ENCODE measurements at regions not wholly inside any gene's neighbourhood (a gene's known extent, or its start where the extent isn't known, plus 50 kb on each side); places are given as distances from the start of the nearest gene placed in this dataset.

DNA sequence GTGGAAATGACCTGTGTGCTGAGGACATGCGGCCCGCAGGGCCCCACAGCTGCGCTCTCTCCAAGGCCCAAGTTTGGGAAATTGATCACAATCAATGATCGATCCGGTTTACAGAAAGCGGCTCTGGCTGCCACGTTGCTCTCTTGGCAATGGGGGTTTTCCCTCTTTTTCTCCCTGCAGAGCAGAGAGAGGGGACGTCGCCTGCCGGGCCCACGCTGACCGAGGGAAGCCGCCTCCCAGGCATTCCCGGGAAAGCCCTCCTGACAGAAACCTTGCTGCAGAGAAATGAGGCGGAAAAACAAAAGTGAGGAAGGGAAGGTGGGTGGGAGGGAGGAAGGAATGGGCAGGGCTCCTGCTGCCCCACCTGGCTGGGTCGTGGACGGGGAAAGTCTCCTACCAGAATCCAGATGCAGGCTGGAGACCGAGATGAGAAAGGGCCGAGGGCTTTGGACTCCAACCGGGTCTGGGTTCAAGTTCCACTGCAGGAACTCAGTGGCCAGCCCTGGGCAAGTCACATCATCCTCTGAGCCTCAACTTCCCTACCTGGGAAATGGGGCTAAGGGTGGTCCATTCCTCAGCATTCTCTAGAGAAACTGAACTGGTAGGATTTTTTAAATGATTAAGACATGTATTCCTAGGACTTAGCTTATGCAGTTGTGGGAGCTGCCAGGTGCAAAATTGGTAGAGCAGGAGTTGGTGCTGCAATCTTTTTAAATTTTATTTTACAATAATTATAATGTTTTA is 75.5 kb downstream of the PHETA1 start:
- 75% methylated on average over 20 of the region's 20 CpGs for WGBS
- no peaks in the 10 kb centered on the region for H3K4me1 ChIP-seq (ENCODE audit: control insufficient read depth, insufficient read depth, low read length)
- DNase-seq, result no peak

DNA sequence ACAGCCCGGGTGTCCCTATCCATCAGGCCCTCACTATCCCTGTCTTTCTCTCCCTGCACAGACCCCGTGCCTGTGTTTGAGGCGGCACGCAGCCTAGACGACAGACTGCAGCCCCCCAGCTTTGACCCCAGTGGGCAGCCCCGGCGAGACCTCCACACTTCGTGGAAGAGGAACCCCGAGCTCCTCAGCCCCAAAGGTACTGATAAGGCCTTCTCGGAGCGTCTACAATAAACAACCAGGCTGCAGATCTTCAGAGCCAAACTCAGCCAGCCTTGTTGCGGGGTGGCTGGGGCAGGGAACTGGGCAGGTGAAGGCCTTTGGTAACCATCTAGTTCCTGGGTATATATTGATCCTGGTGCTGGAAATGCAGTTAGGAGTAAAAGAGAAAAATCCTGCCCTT is 77.5 kb downstream of the PHETA1 start:
- Histone ChIP-seq H3K27ac (ENCODE audit: low read length) (no peak overlapping the region), H3K9me3 (ENCODE audit: control insufficient read depth, low read length) (no peaks in the 10 kb centered on the region), H3K4me3 (ENCODE audit: low read length) (no peak overlapping the region), H3K27me3 (ENCODE audit: control insufficient read depth, insufficient read depth) (no peaks in the 10 kb centered on the region), H3K4me1 (ENCODE audit: control insufficient read depth, insufficient read depth, low read length) (no peaks in the 10 kb centered on the region)
- intact Hi-C loops (cut with DNase I), result loop anchor here in 2 of 4 donors (10.0 kb wide), 1 partner anchor 267 kb away; no protein-coding TSS in a partner anchor
- DNase-seq (no peak), ATAC-seq (no peak)
- WGBS, result 79% methylated on average over 12 of the region's 12 CpGs

More for the DNA sequence above, 75.5 kb downstream of the PHETA1 start:
- no peak overlapping the region for H3K27ac ChIP-seq (ENCODE audit: low read length)
- H3K9me3 ChIP-seq (ENCODE audit: control insufficient read depth, low read length), result no peaks in the 10 kb centered on the region
- no peak for ATAC-seq
- no peak overlapping the region for H3K4me3 ChIP-seq (ENCODE audit: low read length)
- H3K27me3 ChIP-seq (ENCODE audit: control insufficient read depth, insufficient read depth), result no peaks in the 10 kb centered on the region
- intact Hi-C loops (cut with DNase I), result loop anchor here in 2 of 4 donors (10.0 kb wide), 1 partner anchor 269 kb away; no protein-coding TSS in a partner anchor

DNA sequence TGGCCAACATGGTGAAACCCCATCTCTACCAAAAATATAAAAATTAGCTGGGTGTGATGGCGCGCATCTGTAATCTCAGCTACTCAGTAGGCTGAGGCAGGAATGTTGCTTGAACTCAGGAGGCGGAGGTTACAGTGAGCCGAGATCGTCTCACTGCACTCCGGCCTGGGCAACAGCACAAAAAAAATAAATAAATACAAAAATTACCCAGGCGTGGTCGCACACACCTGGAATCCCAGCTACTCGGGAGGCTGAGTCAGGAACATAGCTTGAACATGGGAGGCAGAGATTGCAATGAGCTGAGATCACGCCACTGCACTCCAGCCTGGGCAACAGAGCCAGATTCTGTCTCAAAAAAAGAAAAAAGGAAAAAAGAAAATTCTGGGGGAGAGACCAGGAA is 80.1 kb downstream of the PHETA1 start:
- Histone ChIP-seq H3K27ac (ENCODE audit: low read length) (no peak overlapping the region), H3K4me1 (ENCODE audit: control insufficient read depth, insufficient read depth, low read length) (no peaks in the 10 kb centered on the region), H3K27me3 (ENCODE audit: control insufficient read depth, insufficient read depth) (no peaks in the 10 kb centered on the region), H3K4me3 (ENCODE audit: low read length) (no peak overlapping the region), H3K9me3 (ENCODE audit: control insufficient read depth, low read length) (no peaks in the 10 kb centered on the region)
- DNase-seq (no peak), ATAC-seq (no peak)
- intact Hi-C loops (cut with DNase I), result no loop called here
- 87% methylated on average over 10 of the region's 10 CpGs for WGBS

DNA sequence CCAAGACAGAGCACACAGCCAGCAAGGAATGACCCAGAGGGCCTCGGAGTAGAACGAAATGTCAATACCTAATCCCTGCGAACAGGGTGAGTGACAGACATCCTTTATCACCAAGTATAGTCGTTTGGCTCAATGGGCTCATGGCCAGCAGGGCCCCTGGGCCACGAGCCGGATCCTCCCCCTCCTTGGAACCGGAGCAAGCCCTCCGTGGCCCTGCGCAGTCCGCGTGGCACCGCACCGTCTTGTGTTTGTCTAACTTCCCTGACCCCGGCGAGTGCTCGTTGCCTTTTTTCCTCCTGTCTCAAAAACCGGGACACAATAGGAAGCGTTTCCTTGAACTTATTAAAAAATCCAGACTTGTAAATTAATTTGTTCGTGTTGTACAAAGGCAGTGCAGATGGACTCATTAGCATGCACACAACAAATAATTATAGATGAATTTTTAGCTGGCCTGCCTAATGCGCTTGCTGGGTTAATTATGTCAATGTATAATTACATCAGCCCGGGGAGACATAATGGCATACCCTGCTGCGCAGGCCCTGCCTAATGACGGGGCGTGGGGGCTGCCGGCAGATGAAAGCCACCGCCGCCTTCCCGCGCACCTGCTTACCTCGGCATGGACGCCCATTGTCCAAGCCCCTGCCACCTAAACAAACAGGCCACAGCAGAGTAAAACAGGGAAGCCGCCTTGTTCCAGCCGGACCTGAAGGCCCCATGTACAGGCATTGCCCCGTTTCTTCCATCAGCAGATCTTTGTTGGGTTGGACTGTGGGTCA is 81.6 kb downstream of the PHETA1 start:
- Histone ChIP-seq H3K4me3 (ENCODE audit: low read length) (no peak overlapping the region), H3K27me3 (ENCODE audit: control insufficient read depth, insufficient read depth) (no peaks in the 10 kb centered on the region), H3K4me1 (ENCODE audit: control insufficient read depth, insufficient read depth, low read length) (no peaks in the 10 kb centered on the region), H3K9me3 (ENCODE audit: control insufficient read depth, low read length) (no peaks in the 10 kb centered on the region), H3K27ac (ENCODE audit: low read length) (no peak overlapping the region)
- ATAC-seq (no peak), DNase-seq (no peak)
- 67% methylated on average over 34 of the region's 34 CpGs for WGBS
- intact Hi-C loops (cut with DNase I), result no loop called here

DNA sequence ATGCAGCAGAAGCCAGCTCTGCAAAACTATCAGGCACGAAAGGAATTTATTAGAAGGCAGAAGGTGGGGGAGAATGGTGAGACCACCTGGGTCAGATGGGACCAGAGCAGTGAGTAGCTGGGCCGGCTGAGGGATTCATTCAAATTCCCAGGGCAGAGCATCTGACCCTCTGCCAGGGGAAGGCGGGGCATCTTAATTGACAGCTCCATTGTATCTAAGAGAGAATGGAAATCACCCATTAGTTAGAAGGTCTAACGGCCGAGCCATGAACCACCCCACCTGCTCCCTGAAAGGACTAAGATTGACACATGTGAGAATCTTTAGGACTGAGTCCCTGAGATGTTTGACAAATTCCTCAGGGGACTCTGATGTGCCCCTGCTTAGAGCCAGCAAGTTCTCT is 83.7 kb downstream of the PHETA1 start:
- ATAC-seq (no peak), DNase-seq (no peak)
- no peaks in the 10 kb centered on the region for H3K27me3 ChIP-seq (ENCODE audit: control insufficient read depth, insufficient read depth)
- intact Hi-C loops (cut with DNase I), result no loop called here
- no peak overlapping the region for H3K4me3 ChIP-seq (ENCODE audit: low read length)
- WGBS, result 64% methylated on average over 5 of the region's 5 CpGs
- H3K27ac ChIP-seq (ENCODE audit: low read length), result no peak overlapping the region
- H3K4me1 ChIP-seq (ENCODE audit: control insufficient read depth, insufficient read depth, low read length), result no peaks in the 10 kb centered on the region
- H3K9me3 ChIP-seq (ENCODE audit: control insufficient read depth, low read length), result no peaks in the 10 kb centered on the region

DNA sequence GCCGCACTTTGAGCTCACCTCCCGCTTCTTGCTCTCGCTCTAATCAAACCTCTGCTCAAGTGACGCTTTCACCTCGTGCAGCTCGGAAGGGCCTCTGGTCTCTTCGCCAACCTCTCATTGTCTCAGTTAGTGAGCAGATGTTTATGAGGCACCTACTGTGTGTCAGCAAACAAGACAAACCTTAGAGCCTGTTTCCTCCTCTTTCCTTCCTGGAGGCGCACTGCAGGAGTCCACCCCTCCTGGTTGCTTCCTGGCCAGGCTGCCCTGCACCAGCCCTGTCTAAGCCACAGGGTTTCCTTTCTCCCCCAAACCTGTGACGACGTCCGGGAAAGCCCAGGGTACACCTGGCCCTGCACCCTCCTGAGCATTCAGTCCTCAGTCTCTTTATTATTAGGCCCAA is 84.2 kb downstream of the PHETA1 start:
- intact Hi-C loops (cut with DNase I), result no loop called here
- 66% methylated on average over 11 of the region's 11 CpGs for WGBS
- no peak for DNase-seq

DNA sequence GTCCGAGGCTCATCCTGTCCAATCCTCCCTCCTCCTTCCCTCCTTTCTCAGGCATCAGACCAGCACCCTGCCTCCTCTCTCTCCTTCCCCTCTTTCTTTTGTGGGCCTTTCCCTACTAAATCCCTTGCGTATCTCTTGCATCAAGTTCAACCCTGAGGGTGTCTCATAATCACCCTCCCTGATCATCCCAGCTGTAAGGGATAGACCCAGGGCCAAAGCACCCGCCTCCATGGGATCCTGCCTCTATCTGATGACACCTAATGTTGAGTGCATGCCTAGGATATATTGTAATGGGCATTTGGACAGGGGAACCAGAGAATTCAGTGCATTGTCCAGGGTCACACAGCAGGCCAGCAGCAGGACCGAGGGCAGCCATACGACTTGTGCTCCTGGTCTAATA is 84.9 kb downstream of the PHETA1 start:
- no peak for ATAC-seq
- Histone ChIP-seq H3K4me1 (ENCODE audit: control insufficient read depth, insufficient read depth, low read length) (no peaks in the 10 kb centered on the region), H3K4me3 (ENCODE audit: low read length) (no peak overlapping the region), H3K9me3 (ENCODE audit: control insufficient read depth, low read length) (no peaks in the 10 kb centered on the region), H3K27me3 (ENCODE audit: control insufficient read depth, insufficient read depth) (no peaks in the 10 kb centered on the region), H3K27ac (ENCODE audit: low read length) (no peak overlapping the region)
- 82% methylated on average over 5 of the region's 5 CpGs for WGBS
- intact Hi-C loops (cut with DNase I), result no loop called here
- DNase-seq, result no peak

More for the DNA sequence above, 84.2 kb downstream of the PHETA1 start:
- no peak for ATAC-seq
- no peak overlapping the region for H3K27ac ChIP-seq (ENCODE audit: low read length)
- no peaks in the 10 kb centered on the region for H3K27me3 ChIP-seq (ENCODE audit: control insufficient read depth, insufficient read depth)
- H3K9me3 ChIP-seq (ENCODE audit: control insufficient read depth, low read length), result no peaks in the 10 kb centered on the region
- H3K4me3 ChIP-seq (ENCODE audit: low read length), result no peak overlapping the region
- H3K4me1 ChIP-seq (ENCODE audit: control insufficient read depth, insufficient read depth, low read length), result no peaks in the 10 kb centered on the region

DNA sequence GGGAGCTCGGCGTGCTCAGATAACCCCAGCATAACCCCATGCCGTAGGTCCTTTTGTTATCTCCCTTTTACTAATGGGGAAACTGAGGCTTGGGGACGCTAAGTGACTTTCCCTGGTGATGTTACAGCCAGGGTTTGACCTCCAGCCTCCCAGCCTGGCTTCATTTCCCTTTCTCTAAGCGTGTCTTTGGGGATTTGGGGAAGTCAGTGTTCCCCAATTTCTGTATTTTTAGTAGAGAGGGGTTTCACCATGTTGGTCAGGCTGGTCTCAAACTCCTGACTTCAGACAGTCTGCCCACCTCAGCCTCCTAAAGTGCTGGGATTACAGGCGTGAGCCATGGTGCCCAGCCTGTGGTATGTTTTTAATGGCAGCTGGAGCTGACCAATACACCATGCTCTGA is 85.4 kb downstream of the PHETA1 start:
- WGBS, result 71% methylated on average over 6 of the region's 6 CpGs
- ATAC-seq (no peak), DNase-seq (no peak)
- H3K4me3 ChIP-seq (ENCODE audit: low read length), result no peak overlapping the region
- no peak overlapping the region for H3K27ac ChIP-seq (ENCODE audit: low read length)
- H3K4me1 ChIP-seq (ENCODE audit: control insufficient read depth, insufficient read depth, low read length), result no peaks in the 10 kb centered on the region
- intact Hi-C loops (cut with DNase I), result no loop called here
- H3K9me3 ChIP-seq (ENCODE audit: control insufficient read depth, low read length), result no peaks in the 10 kb centered on the region
- H3K27me3 ChIP-seq (ENCODE audit: control insufficient read depth, insufficient read depth), result no peaks in the 10 kb centered on the region

DNA sequence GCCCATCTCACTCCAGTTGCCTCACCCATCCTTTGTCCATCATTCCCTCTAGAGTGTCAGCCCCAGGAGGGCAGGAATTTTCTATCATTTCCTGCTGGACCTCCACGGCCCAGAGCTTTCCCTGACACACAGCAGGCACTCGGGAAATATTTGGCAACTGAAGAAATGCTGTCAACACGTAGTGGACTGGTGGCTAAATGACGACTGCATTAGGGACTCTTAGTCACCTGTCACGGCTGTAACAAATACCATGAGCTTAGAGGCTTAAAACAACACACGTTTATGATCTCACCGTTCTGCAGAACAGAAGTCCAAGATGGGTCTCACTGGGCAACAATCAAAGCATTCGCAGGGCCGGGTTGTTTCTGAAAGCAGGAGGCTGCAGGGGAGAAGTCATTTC is 91.3 kb downstream of the PHETA1 start:
- Histone ChIP-seq H3K9me3 (ENCODE audit: control insufficient read depth, low read length) (no peaks in the 10 kb centered on the region), H3K27me3 (ENCODE audit: control insufficient read depth, insufficient read depth) (peaks cover 2% of the 10 kb centered on the region), H3K4me1 (ENCODE audit: control insufficient read depth, insufficient read depth, low read length) (no peaks in the 10 kb centered on the region), H3K27ac (ENCODE audit: low read length) (no peak overlapping the region), H3K4me3 (ENCODE audit: low read length) (no peak overlapping the region)
- DNase-seq, result no peak
- intact Hi-C loops (cut with DNase I), result no loop called here
- no peak for ATAC-seq
- 49% methylated on average over 9 of the region's 9 CpGs for whole genome bisulfite sequencing

DNA sequence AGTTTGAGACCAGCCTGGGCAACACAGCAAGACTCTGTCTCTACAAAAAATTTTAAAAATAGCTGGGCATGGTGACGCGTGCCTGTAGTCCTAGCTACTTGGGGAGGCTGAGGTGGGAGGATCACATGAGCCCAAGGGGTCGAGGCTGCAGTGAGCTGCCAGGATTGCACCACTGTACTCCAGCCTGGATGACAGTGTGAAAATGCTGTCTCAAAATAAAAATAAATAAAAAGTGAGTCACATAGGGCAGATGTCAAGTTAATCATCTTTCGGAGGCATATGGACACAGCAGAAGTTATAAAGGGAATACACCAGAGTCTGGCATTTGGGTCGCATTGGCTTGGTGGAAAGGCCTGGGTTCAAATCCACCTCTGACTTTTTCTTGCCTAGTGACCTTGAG is 92.7 kb downstream of the PHETA1 start:
- Histone ChIP-seq H3K27me3 (ENCODE audit: control insufficient read depth, insufficient read depth) (peaks cover 2% of the 10 kb centered on the region), H3K4me1 (ENCODE audit: control insufficient read depth, insufficient read depth, low read length) (no peaks in the 10 kb centered on the region), H3K27ac (ENCODE audit: low read length) (no peak overlapping the region), H3K9me3 (ENCODE audit: control insufficient read depth, low read length) (no peaks in the 10 kb centered on the region), H3K4me3 (ENCODE audit: low read length) (no peak overlapping the region)
- ATAC-seq (no peak), DNase-seq (no peak)
- 84% methylated on average over 5 of the region's 5 CpGs for WGBS
- intact Hi-C loops (cut with DNase I), result no loop called here

DNA sequence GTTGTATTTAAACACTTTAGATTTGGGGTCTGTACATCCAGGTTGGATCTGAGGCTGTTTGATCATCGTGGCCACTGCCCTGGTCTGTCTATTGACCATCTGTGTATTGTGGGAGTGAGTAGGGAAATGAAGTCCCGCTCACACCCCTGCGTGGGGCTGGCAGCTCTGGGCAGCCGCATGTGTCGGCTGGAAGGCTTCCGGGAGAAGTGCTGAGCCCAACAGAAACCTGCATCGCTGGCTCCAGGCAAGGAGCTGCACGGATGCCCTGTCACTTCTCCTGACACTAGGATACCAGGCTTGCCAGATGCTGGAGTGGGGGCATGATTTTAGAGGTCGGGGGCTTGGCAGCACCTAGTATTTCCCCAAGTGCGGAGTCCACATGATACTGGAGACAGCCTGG is 93.6 kb downstream of the PHETA1 start:
- no peaks in the 10 kb centered on the region for H3K4me1 ChIP-seq (ENCODE audit: control insufficient read depth, insufficient read depth, low read length)
- peaks cover 2% of the 10 kb centered on the region for H3K27me3 ChIP-seq (ENCODE audit: control insufficient read depth, insufficient read depth)
- intact Hi-C loops (cut with DNase I), result no loop called here
- no peak overlapping the region for H3K4me3 ChIP-seq (ENCODE audit: low read length)
- no peaks in the 10 kb centered on the region for H3K9me3 ChIP-seq (ENCODE audit: control insufficient read depth, low read length)
- ATAC-seq (no peak), DNase-seq (no peak)
- H3K27ac ChIP-seq (ENCODE audit: low read length), result no peak overlapping the region
- 57% methylated on average over 10 of the region's 10 CpGs for WGBS
